ENCODE measurements at regions not wholly inside any gene's neighbourhood (a gene's known extent, or its start where the extent isn't known, plus 50 kb on each side); places are given as distances from the start of the nearest gene placed in this dataset.

- TF ChIP-seq CTCF (conservative IDR thresholded peaks at IDR 0.05; ENCODE audit: low read depth, low read length) (no peak), BHLHE40 (IDR thresholded peaks at IDR 0.05; ENCODE audit: low read depth, low read length) (no peak), SMC3 (IDR thresholded peaks at IDR 0.05; ENCODE audit: low read depth, low read length) (no peak), RAD21 (IDR thresholded peaks at IDR 0.05; ENCODE audit: low read length) (no peak), POLR2A (IDR thresholded peaks at IDR 0.05; ENCODE audit: low read depth, low read length) (no peak)
Measured at GRCh38 chrX:33808636-33809035, 323.5 kb downstream of the FAM47A start.

Measured in IMR-90 (cell line).